GM12801 (cell line): ENCODE measurements at regions not wholly inside any gene's neighbourhood (a gene's known extent, or its start where the extent isn't known, plus 50 kb on each side); places are given as distances from the start of the nearest gene placed in this dataset.

Experiments used
- CTCF ChIP-seq: IDR thresholded peaks from one replicate; pipeline ENCODE4 v1.5.1; 2011; ENCODE audit warnings: control low read depth; ENCODE audit not compliant: insufficient read length; ENCODE audit errors: extremely low read depth

- TF ChIP-seq CTCF = no peak
Measured at GRCh38 chr1:34511802-34512201, 243.0 kb upstream of the GJB5 start.

DNA sequence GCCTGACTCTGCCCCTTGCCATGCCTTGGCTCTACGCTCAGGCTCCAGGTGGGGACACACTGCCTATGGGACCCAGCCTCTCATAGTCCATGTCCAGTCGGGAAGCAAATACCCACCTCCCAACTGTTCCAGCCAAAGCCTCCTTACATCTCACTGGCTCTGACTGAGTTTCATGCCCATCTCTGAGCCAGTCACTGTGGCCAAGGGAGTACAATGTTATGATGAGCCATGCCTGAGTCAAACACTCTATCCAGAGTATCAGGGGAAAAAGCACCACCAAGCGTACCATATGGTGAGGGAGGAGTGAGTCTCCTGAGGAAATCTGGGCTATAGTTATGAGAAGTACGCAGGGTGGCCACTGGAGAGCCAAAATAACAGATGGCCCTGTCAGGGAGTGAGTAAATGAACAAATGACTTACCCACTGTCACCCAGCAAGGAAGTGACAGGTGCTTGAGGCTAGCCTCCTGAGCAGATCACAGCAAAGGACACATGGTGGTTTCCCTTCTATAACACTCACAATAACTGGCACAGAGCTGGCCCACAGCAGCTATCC is 236.6 kb upstream of the GJB5 start:
- TF ChIP-seq CTCF = no peak

DNA sequence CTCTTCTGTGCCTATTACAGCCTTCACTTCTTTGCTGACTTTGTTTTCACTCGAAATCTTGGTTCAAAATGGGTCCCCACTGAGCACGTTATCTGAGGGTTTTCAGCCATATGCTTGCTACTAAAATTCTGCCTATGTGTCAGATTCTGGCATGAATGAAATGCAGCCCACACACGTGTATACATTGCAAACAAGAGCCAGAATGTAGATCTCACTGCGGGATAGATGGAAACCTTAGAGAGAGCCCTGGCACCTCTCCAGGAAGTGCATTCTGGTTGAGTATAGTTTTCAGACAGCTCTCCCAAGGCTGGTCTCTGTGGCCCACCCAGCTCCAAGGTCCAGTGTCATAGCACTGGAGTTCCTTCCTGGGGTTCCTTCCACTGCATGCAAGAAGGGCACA is 234.7 kb upstream of the GJB5 start:
- TF ChIP-seq CTCF = no peak

GRCh38 chr1:34524783-34525182 is 230.1 kb upstream of the GJB5 start:
- no peak for TF ChIP-seq CTCF

DNA sequence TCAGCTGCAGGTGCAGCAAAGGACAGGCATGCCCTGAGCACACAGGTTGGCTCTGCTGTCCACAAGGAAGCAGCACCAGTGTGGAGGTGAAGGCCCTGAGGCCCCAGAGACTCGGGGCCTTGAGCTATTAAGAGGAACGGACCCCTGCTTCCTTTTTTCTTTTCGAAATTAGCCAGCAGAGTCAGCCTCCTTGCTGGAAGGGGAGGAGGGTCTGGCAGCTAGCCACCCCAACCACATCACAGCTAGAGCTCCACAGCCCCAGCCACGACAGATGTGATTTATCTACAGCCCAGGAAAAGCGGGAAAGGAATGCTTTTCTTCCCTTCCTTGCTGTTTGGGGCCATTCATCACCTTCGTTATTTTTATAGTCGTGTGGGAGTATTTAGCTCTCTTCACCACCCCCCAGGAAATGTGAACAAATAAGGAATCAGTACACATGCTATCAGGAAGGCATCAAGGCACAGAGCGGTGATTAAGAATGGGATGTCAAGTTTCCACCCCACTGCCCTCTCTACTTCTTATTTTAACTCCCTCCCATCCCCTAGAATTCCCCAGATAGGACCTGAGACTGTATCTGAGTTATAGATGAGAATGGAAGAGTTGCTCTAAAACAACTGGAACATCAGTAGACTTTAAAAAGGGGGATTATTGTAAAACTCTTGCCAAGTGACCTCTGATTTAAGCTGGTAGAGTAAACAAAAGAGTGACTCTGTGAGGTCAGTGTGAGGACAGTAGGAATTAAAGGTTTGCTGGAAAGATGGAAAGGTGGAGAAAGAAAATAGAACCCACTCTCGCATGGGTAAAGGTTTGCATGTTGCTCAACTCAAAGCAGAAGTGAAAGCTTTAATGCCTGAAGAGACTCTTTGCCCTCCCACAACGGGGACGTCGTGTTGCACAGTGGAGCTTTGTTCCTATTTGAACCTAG is 224.7 kb upstream of the GJB5 start:
- TF ChIP-seq CTCF = no peak

- TF ChIP-seq CTCF = no peak
Measured at GRCh38 chr1:34532113-34532512, 222.7 kb upstream of the GJB5 start.

GRCh38 chr1:34538481-34538880 is 216.4 kb upstream of the GJB5 start:
- no peak for TF ChIP-seq CTCF
